Spleen (tissue), 11 donors: ENCODE measurements at regions not wholly inside any gene's neighbourhood (a gene's known extent, or its start where the extent isn't known, plus 50 kb on each side); places are given as distances from the start of the nearest gene placed in this dataset.
A peak's percentile ranks its signal among the peaks of the same experiment; 100 is the strongest.
"Not testable (repeated sequence)": the region's sequence is repeated elsewhere in the genome, so short reads cannot be mapped to it uniquely, and the experiment has no call there.

ENCODE experiments used
- DNase-seq: peaks from one replicate; pipeline ENCODE4 v3.0.0-alpha.2; 2020
- H3K27ac ChIP-seq, 8 donors: fragments of 200-600 bp; sonication (generic) in 7 of 8; 1 replicate in 4 of 8; 2 replicates in 4 of 8; pipeline versions ENCODE4 v1.5.0 to v1.8.0; 2016 to 2021; ENCODE audit warnings: inconsistent platforms in 4 of 8, mild to moderate bottlenecking in 4 of 8, moderate library complexity in 1 of 8
- H3K27me3 ChIP-seq, 7 donors: fragments of 200-600 bp; sonication (generic) in 6 of 7; replicated peaks in 1 of 7; 1 replicate in 4 of 7; 2 replicates in 3 of 7; pipeline versions ENCODE4 v1.5.0 to v1.8.0; 2016 to 2021; ENCODE audit warnings: inconsistent platforms in 3 of 7, mild to moderate bottlenecking in 1 of 7
- H3K36me3 ChIP-seq, 6 donors: fragments of 200-600 bp; sonication (generic) in 5 of 6; 1 replicate in 4 of 6; 2 replicates in 2 of 6; pipeline versions ENCODE4 v1.5.0 to v1.8.0; 2016 to 2021; ENCODE audit warnings: inconsistent platforms in 2 of 6
- H3K4me1 ChIP-seq, 6 donors: fragments of 200-600 bp; sonication (generic) in 5 of 6; 1 replicate in 3 of 6; 2 replicates in 3 of 6; pipeline versions ENCODE4 v1.5.0 to v1.8.0; 2016 to 2021; ENCODE audit warnings: inconsistent platforms in 3 of 6
- H3K4me3 ChIP-seq, 8 donors: fragments of 200-600 bp; sonication (generic) in 7 of 8; 1 replicate in 4 of 8; 2 replicates in 4 of 8; pipeline versions ENCODE4 v1.5.0 to v1.8.0; 2016 to 2021; ENCODE audit warnings: inconsistent platforms in 4 of 8, mild to moderate bottlenecking in 4 of 8, moderate library complexity in 2 of 8
- H3K9me3 ChIP-seq, 8 donors: fragments of 200-600 bp; sonication (generic) in 7 of 8; 1 replicate in 4 of 8; 2 replicates in 4 of 8; pipeline versions ENCODE4 v1.5.0 to v1.8.0; 2016 to 2021; ENCODE audit warnings: inconsistent platforms in 4 of 8
- POLR2A ChIP-seq, 3 donors: fragments of 450-650 bp; IDR thresholded peaks; one replicate each; pipeline ENCODE4 v1.5.1; 2017; ENCODE audit warnings: antibody characterized with exemption in 3 of 3, mild to moderate bottlenecking in 1 of 3
- POLR2AphosphoS5 ChIP-seq, 3 donors: sonication (generic); formaldehyde crosslinking; IDR thresholded peaks; one replicate each; pipeline ENCODE4 v1.5.1; 2017; ENCODE audit warnings: antibody characterized with exemption in 3 of 3
- WGBS, 5 donors: extraction: QIAGEN DNeasy Blood & Tissue Kit in 3 of 5; methylation state at CpG; one replicate each; pipeline versions ENCODE4 v1.1.5 to v1.1.7; 2013 to 2018; 5-methylcytosine and 5-hydroxymethylcytosine counted together
- intact Hi-C: fragments of 100-400 bp; cut with DNase I; formaldehyde crosslinking; loops from one replicate; pipeline ENCODE4 v1.15.0; 2023; ENCODE audit warnings: low total_unique reads
- TF ChIP-seq, protein P1 (sequence below), 11 experiments: fragments of 200-600 bp in 7 of 11; fragments of 450-650 bp in 4 of 11; sonication (generic) in 4 of 11; IDR thresholded peaks in 8 of 11; conservative IDR thresholded peaks in 3 of 11; 1 replicate in 7 of 11; 2 replicates in 4 of 11; pipeline versions ENCODE4 v1.4.0 to v1.8.0; 2016 to 2021; ENCODE audit warnings: antibody characterized with exemption in 11 of 11, inconsistent platforms in 4 of 11, mild to moderate bottlenecking in 1 of 11
- donor health status: healthy with polysubstance abuse.
- donor health status: DM: no; HTN: no; CAD: no; lungs with moderate emphysema.
- donor health status: DM: no; HTN: no; CAD: no.
- donor health status: Bipolar disorder and iron deficiency.
- donor health status: healthy.
- donor health status: DM: no; HTN: no; CAD: no.
- donor health status: DM: yes; HTN: yes; CAD: no.

DNA sequence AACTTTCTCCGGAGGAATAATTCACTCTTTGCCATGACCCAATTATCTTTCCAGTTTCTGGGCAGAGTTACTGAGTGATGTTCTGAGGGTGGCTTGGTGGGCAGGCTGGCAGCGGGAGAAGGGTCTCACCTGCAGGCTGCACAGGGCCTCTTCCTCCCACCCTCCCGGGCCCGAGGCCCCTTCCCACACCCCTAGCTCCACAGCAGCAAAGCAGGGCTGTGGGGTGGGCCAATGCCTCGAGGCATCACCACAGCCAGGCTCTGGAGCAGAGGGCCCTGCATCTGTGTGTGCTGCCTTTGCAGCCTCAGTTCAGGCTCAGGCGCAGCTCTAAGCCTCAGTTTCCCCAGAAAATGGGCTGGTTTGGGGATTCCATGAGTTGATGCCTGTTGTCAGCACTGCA, 120.2 kb upstream of the FOXD4L5 start:
- intact Hi-C loops = no loop called here
- Histone ChIP-seq H3K9me3 (peaks cover 0 to 94% (median 64%) of the 10 kb centered on the region in 8 donors), H3K27me3 (no peaks in the 10 kb centered on the region), H3K27ac (no peak overlapping the region), H3K4me3 (no peak overlapping the region), H3K36me3 (no peaks in the 10 kb centered on the region), H3K4me1 (no peaks in the 10 kb centered on the region)
- no peak for TF ChIP-seq POLR2A (IDR thresholded peaks at IDR 0.05)
- no peak for TF ChIP-seq POLR2AphosphoS5 (IDR thresholded peaks at IDR 0.05)
- TF ChIP-seq, protein P1, sequence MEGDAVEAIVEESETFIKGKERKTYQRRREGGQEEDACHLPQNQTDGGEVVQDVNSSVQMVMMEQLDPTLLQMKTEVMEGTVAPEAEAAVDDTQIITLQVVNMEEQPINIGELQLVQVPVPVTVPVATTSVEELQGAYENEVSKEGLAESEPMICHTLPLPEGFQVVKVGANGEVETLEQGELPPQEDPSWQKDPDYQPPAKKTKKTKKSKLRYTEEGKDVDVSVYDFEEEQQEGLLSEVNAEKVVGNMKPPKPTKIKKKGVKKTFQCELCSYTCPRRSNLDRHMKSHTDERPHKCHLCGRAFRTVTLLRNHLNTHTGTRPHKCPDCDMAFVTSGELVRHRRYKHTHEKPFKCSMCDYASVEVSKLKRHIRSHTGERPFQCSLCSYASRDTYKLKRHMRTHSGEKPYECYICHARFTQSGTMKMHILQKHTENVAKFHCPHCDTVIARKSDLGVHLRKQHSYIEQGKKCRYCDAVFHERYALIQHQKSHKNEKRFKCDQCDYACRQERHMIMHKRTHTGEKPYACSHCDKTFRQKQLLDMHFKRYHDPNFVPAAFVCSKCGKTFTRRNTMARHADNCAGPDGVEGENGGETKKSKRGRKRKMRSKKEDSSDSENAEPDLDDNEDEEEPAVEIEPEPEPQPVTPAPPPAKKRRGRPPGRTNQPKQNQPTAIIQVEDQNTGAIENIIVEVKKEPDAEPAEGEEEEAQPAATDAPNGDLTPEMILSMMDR (IDR thresholded peaks at IDR 0.05 in 8 of 11, conservative IDR thresholded peaks at IDR 0.05 in 3 of 11) = no peak
- peak; percentile 54 for DNase-seq
- 68 to 75% (median 70%) methylated on average over 2 to 6 of the region's 6 CpGs for WGBS, 5 donors

DNA sequence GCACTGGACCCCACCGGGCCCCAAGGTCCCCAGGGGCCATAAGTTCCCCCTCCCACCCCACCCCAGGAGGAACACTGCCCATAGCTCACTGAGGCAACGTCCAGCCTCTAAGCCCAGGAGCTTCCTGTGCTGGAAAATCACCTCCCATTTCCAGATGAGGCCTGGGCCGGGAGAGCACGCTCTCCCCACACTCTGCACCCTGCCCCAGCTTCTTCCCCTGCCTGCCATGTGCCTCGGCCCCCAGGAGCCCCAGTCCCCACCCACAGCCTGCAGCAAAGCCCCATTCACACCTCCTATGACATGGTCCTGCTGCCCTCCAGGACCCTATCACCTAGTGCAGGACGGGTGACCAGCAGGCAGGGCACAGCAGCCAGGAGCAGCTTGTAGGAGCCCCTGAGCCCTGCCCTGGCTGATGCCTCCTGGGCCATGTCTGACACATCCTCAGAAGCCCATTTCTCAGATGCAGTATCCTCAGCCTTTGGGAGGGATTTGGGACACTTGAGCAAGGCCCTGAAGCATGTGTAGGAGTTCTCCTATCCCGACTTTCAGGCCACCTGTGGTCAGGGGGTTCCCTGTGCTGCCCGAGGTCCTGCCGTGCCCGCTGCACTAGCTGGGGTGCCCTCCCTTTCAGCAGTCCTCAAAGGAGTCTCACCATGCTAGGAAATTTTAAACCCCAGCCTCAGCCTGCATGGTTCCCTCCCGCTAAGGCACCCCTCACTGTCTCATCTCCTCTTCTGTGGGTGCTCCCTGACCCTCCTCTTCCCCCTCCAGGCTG, 119.4 kb upstream of the FOXD4L5 start:
- peak; percentile 54 for DNase-seq
- Histone ChIP-seq H3K27me3 (no peaks in the 10 kb centered on the region), H3K4me1 (no peaks in the 10 kb centered on the region), H3K27ac (no peak overlapping the region), H3K4me3 (no peak overlapping the region), H3K36me3 (no peaks in the 10 kb centered on the region), H3K9me3 (peaks cover 0 to 87% (median 56%) of the 10 kb centered on the region in 8 donors)
- no peak for TF ChIP-seq POLR2AphosphoS5 (IDR thresholded peaks at IDR 0.05)
- TF ChIP-seq, protein P1 (IDR thresholded peaks at IDR 0.05 in 8 of 11, conservative IDR thresholded peaks at IDR 0.05 in 3 of 11) = no peak
- TF ChIP-seq POLR2A (IDR thresholded peaks at IDR 0.05) = no peak
- 68 to 76% (median 70%) methylated on average over 10 to 11 of the region's 11 CpGs for WGBS, 5 donors
- intact Hi-C loops = no loop called here

DNA sequence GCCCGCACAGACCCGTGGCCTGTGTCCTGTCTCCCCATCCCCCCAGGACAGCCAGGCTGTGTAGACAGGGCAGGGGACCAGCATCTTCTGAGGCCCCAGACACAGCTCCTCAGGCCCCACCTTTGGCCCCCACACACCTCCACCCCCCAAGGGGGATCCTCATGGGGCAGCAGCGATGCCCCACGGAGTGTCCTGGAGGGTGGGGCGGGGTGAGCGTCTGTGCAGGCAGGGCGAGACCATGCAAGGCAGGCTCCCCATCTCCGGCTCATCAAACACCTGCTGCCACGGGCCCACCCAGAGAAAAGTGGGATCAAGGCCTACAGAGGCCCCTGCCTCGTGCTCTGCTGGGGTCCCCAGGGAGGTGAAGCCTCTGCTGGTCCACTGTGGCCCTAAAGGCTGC, 118.7 kb upstream of the FOXD4L5 start:
- no peak overlapping the region for H3K4me3 ChIP-seq
- WGBS, 5 donors = 73 to 87% (median 79%) methylated on average over 3 to 10 of the region's 10 CpGs
- H3K27ac ChIP-seq = no peak overlapping the region
- H3K27me3 ChIP-seq = no peaks in the 10 kb centered on the region
- H3K36me3 ChIP-seq = no peaks in the 10 kb centered on the region
- TF ChIP-seq POLR2AphosphoS5 (IDR thresholded peaks at IDR 0.05) (no peak), POLR2A (IDR thresholded peaks at IDR 0.05) (no peak)
- TF ChIP-seq, protein P1 (IDR thresholded peaks at IDR 0.05 in 8 of 11, conservative IDR thresholded peaks at IDR 0.05 in 3 of 11) = no peak
- H3K4me1 ChIP-seq = no peaks in the 10 kb centered on the region
- DNase-seq = peak; percentile 67
- intact Hi-C loops = no loop called here
- peaks cover 0 to 81% (median 52%) of the 10 kb centered on the region in 8 donors for H3K9me3 ChIP-seq

DNA sequence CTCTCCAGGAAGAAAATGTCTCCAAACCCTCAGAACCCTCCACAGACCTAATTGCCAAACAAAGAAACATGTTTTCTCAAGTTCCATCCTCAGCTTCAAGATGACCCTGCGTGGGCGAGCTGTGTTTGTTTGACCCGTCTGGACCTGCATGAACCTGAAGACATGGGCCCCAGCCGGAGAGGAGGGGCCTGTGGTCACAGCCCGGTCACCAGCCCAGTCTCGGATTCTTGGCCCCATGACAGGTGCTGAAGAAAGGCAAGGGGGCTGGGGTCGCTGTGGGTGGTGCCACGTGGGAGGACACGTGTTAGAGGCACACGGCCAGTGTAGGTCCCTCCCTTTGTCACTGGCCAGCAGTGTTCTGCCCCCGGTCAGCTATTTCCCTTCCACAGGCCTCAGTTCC, 118.1 kb upstream of the FOXD4L5 start:
- H3K4me1 ChIP-seq, H3K36me3 ChIP-seq, H3K27me3 ChIP-seq, intact Hi-C loops, H3K4me3 ChIP-seq, H3K27ac ChIP-seq: not testable (repeated sequence)
- peak; percentile 67 for DNase-seq
- H3K9me3 ChIP-seq = peaks cover 0 to 79% (median 51%) of the 10 kb centered on the region in 8 donors
- WGBS, 5 donors = 77 to 88% (median 85%) methylated on average over 8 to 11 of the region's 11 CpGs

DNA sequence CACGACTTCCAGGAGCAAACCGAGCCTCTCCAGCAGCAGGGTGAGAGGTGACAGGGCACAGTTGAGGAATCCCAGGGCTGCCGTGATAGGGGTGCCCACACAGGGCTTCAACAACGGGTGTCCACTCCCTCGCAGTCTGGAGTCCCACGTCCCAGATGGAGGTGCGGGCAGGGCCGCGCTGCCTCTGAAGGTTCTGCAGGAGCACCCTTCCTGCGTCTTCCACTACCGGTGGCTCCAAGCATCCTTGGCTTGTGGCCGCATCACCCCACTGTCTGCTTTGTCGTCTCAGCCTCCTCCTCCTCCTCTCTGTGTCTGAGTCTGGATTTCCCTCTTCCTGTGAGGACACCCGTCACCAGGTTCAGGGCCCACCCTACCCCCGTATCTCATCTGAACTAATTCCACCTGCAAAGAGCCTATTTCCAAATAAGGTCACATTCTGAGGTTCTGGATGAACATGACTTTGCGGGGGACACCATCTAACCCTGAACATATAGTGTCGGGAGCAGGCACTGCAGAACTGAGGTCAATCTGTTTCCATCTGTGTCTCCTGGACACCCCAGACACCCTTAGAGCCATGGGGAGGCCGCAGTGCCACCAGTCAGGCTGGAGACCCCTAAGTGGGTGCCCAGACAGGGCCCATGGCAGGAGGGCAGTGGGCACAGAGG, 117.3 kb upstream of the FOXD4L5 start:
- intact Hi-C loops, H3K4me3 ChIP-seq, H3K36me3 ChIP-seq, H3K27me3 ChIP-seq, H3K27ac ChIP-seq, H3K4me1 ChIP-seq, DNase-seq: not testable (repeated sequence)
- H3K9me3 ChIP-seq = peaks cover 0 to 80% (median 51%) of the 10 kb centered on the region in 8 donors
- 83 to 89% (median 85%) methylated on average over 12 to 18 of the region's 18 CpGs for WGBS, 5 donors

DNA sequence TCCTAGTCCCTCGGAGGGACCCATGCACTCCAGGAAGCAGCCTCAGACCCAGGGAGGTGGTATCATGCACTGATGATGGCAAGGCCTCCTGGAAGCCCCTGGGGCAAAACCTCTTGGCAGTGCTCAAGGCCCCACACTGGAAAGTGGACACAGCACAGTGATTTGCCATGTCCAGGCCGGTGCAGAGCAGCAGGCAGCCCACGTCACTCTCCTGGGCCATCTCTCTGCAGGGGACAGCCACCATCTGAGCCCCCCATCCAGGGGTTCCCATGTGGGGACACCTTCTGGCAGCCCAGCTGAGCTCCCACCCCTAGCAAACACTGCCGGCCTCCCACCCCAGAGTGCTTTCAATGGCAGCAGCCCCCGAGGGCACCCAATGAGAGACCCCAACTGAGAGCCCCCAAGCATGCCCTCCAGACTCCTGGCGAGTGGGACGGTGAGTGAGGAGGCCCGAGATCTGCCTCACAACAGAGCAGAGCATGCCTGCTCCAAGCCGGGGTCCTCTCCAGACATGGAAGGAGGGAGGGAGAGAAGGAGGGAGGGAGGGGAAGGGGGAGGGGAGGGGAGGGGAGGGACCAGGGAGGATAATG, 116.5 kb upstream of the FOXD4L5 start:
- peaks cover 0 to 78% (median 50%) of the 10 kb centered on the region in 8 donors for H3K9me3 ChIP-seq
- 74 to 78% (median 77%) methylated on average over 5 to 9 of the region's 9 CpGs for WGBS, 5 donors
- H3K27ac ChIP-seq, H3K27me3 ChIP-seq, H3K36me3 ChIP-seq, H3K4me1 ChIP-seq, H3K4me3 ChIP-seq, intact Hi-C loops, DNase-seq: not testable (repeated sequence)
